Heart left ventricle (tissue), 13 donors: ENCODE measurements at regions not wholly inside any gene's neighbourhood (a gene's known extent, or its start where the extent isn't known, plus 50 kb on each side); places are given as distances from the start of the nearest gene placed in this dataset.

Source experiments
- CTCF ChIP-seq, 12 donors: fragments of 200-600 bp; sonication (generic) in 4 of 12; IDR thresholded peaks; one replicate each; pipeline versions ENCODE4 v1.5.0 to v1.8.0; 2018 to 2022; ENCODE audit warnings: antibody characterized with exemption in 12 of 12, mild to moderate bottlenecking in 5 of 12
- POLR2A ChIP-seq, 2 donors: fragments of 450-650 bp; IDR thresholded peaks; one replicate each; pipeline ENCODE4 v1.6.1; 2017; ENCODE audit warnings: antibody characterized with exemption in 2 of 2, mild to moderate bottlenecking in 2 of 2, moderate library complexity in 2 of 2
- donor health status: ischemic (EF 13 %, LVEDD 7.1; RV severe dilation, severe dysfunction).
- donor health status: DM: no; HTN: yes; CAD: no.
- donor health status: DM: no; HTN: no; CAD: no.
- donor health status: ischemic (EF 25% LVEDD 6.9; RV normal size, moderate dysfunction).
- donor health status: ischemic (EF 25% LVEDD 5.7; RV mildly dilated, moderate dysfunction).
- donor health status: ischemic (EF 35%, LVEDD 5.7; RV mildly dilated, moderate dysfunction).
- donor health status: nonischemic (EF 11% LVEDD 7.7; RV severe dilation, severe dysfunction).
- donor health status: DM: yes; HTN: yes; CAD: no.
- donor health status: PGD.
- donor health status: ischemic (EF 29% LVEDD 5.4; RV normal size, mild dysfunction).
- donor health status: nonischemic (EF 23%, LVEDD 6.1; RV moderate dilation, normal function).

- no peak for TF ChIP-seq CTCF (IDR thresholded peaks at IDR 0.05)
- TF ChIP-seq POLR2A (IDR thresholded peaks at IDR 0.05): no peak
These were observed 336.7 kb upstream of the CLINT1 start for GRCh38 chr5:158195416-158196210.
